Effector memory CD4-positive, alpha-beta T cell (primary cell): ENCODE measurements at regions not wholly inside any gene's neighbourhood (a gene's known extent, or its start where the extent isn't known, plus 50 kb on each side); places are given as distances from the start of the nearest gene placed in this dataset.
"Not testable (repeated sequence)": the region's sequence is repeated elsewhere in the genome, so short reads cannot be mapped to it uniquely, and the experiment has no call there.

ENCODE experiments used
- DNase-seq, 3 donors: peaks; one replicate each; pipeline ENCODE4 v3.0.0-alpha.2; 2020
- H3K27ac ChIP-seq: 2 replicates; pipeline ENCODE4 v1.7.0; 2013; ENCODE audit warnings: mild to moderate bottlenecking, low read length, moderate library complexity; ENCODE audit not compliant: insufficient read depth, poor library complexity, severe bottlenecking
- H3K27me3 ChIP-seq: replicated peaks from 2 replicates; pipeline ENCODE4 v1.7.0; 2013; ENCODE audit warnings: mild to moderate bottlenecking, low read length; ENCODE audit not compliant: insufficient read depth, control insufficient read depth, poor library complexity, severe bottlenecking
- H3K36me3 ChIP-seq: 2 replicates; pipeline ENCODE4 v1.7.0; 2013; ENCODE audit warnings: mild to moderate bottlenecking, low read length, moderate library complexity; ENCODE audit not compliant: control insufficient read depth, insufficient read depth
- H3K4me1 ChIP-seq: 2 replicates; pipeline ENCODE4 v1.7.0; 2013; ENCODE audit warnings: low read length, mild to moderate bottlenecking; ENCODE audit not compliant: control insufficient read depth, insufficient read depth, poor library complexity, severe bottlenecking
- H3K4me3 ChIP-seq: 2 replicates; pipeline ENCODE4 v1.7.0; 2013; ENCODE audit warnings: low read length, low read depth, mild to moderate bottlenecking; ENCODE audit not compliant: insufficient read depth, poor library complexity, severe bottlenecking
- H3K9me3 ChIP-seq: 2 replicates; pipeline ENCODE4 v1.7.0; 2013; ENCODE audit warnings: mild to moderate bottlenecking, low read length, moderate library complexity; ENCODE audit not compliant: control insufficient read depth

- H3K4me1 ChIP-seq = no peaks in the 10 kb centered on the region
- H3K27me3 ChIP-seq = no peaks in the 10 kb centered on the region
- H3K4me3 ChIP-seq = no peak overlapping the region
- no peaks in the 10 kb centered on the region for H3K9me3 ChIP-seq
- H3K27ac ChIP-seq = no peak overlapping the region
- no peaks in the 10 kb centered on the region for H3K36me3 ChIP-seq
- no peak for DNase-seq
Observed at GRCh38 chr14:47949006-47949405, 273.6 kb upstream of the MDGA2 start.

GRCh38 chr14:47935332-47935731 is 259.9 kb upstream of the MDGA2 start:
- no peak overlapping the region for H3K4me3 ChIP-seq
- no peak for DNase-seq
- H3K4me1 ChIP-seq = no peaks in the 10 kb centered on the region
- no peak overlapping the region for H3K27ac ChIP-seq
- H3K9me3 ChIP-seq = no peaks in the 10 kb centered on the region
- H3K27me3 ChIP-seq = no peaks in the 10 kb centered on the region
- H3K36me3 ChIP-seq = no peaks in the 10 kb centered on the region

- Histone ChIP-seq H3K4me3 (no peak overlapping the region), H3K36me3 (no peaks in the 10 kb centered on the region), H3K9me3 (peaks cover 4% of the 10 kb centered on the region), H3K27ac (no peak overlapping the region), H3K27me3 (no peaks in the 10 kb centered on the region), H3K4me1 (no peaks in the 10 kb centered on the region)
- DNase-seq = no peak
Observed at GRCh38 chr14:47929334-47929733, 253.9 kb upstream of the MDGA2 start.

GRCh38 chr14:47921133-47921532 is 245.7 kb upstream of the MDGA2 start:
- no peak for DNase-seq

GRCh38 chr14:47919997-47920396 is 244.6 kb upstream of the MDGA2 start:
- H3K9me3 ChIP-seq = no peaks in the 10 kb centered on the region
- no peak overlapping the region for H3K4me3 ChIP-seq
- no peaks in the 10 kb centered on the region for H3K36me3 ChIP-seq
- no peak overlapping the region for H3K27ac ChIP-seq
- no peaks in the 10 kb centered on the region for H3K4me1 ChIP-seq
- DNase-seq = no peak
- no peaks in the 10 kb centered on the region for H3K27me3 ChIP-seq

More at GRCh38 chr14:47921133-47921532, 245.7 kb upstream of the MDGA2 start:
- H3K4me3 ChIP-seq = no peak overlapping the region
- no peaks in the 10 kb centered on the region for H3K4me1 ChIP-seq
- H3K27ac ChIP-seq = no peak overlapping the region
- no peaks in the 10 kb centered on the region for H3K27me3 ChIP-seq
- H3K36me3 ChIP-seq = no peaks in the 10 kb centered on the region
- H3K9me3 ChIP-seq = peaks cover under 1% of the 10 kb centered on the region

GRCh38 chr14:47919334-47919846 is 244.0 kb upstream of the MDGA2 start:
- Histone ChIP-seq H3K4me1 (no peaks in the 10 kb centered on the region), H3K9me3 (no peaks in the 10 kb centered on the region), H3K27ac (no peak overlapping the region), H3K4me3 (no peak overlapping the region), H3K36me3 (no peaks in the 10 kb centered on the region), H3K27me3 (no peaks in the 10 kb centered on the region)
- no peak for DNase-seq

GRCh38 chr14:47917344-47917954 is 242.0 kb upstream of the MDGA2 start:
- Histone ChIP-seq H3K9me3 (no peaks in the 10 kb centered on the region), H3K4me1 (no peaks in the 10 kb centered on the region), H3K27me3 (no peaks in the 10 kb centered on the region), H3K27ac (no peak overlapping the region), H3K36me3 (no peaks in the 10 kb centered on the region), H3K4me3 (no peak overlapping the region)
- DNase-seq = no peak

GRCh38 chr14:47901141-47901540 is 225.7 kb upstream of the MDGA2 start:
- not testable (repeated sequence) for DNase-seq, H3K27me3 ChIP-seq, H3K4me1 ChIP-seq, H3K36me3 ChIP-seq, H3K9me3 ChIP-seq, H3K27ac ChIP-seq, H3K4me3 ChIP-seq

- Histone ChIP-seq H3K36me3 (no peaks in the 10 kb centered on the region), H3K4me1 (no peaks in the 10 kb centered on the region), H3K4me3 (no peak overlapping the region), H3K9me3 (no peaks in the 10 kb centered on the region), H3K27me3 (no peaks in the 10 kb centered on the region), H3K27ac (no peak overlapping the region)
- DNase-seq = no peak
Observed at GRCh38 chr14:47899685-47900084, 224.3 kb upstream of the MDGA2 start.

- H3K36me3 ChIP-seq = no peaks in the 10 kb centered on the region
- H3K27me3 ChIP-seq = no peaks in the 10 kb centered on the region
- no peak overlapping the region for H3K27ac ChIP-seq
- no peaks in the 10 kb centered on the region for H3K9me3 ChIP-seq
- no peaks in the 10 kb centered on the region for H3K4me1 ChIP-seq
- DNase-seq = no peak
- H3K4me3 ChIP-seq = no peak overlapping the region
Observed at GRCh38 chr14:47874350-47874749, 198.9 kb upstream of the MDGA2 start.
